Activated CD4-positive, alpha-beta T cell treated with anti-CD3 and anti-CD28 coated beads for 24 hours (primary cell): ENCODE measurements at regions not wholly inside any gene's neighbourhood (a gene's known extent, or its start where the extent isn't known, plus 50 kb on each side); places are given as distances from the start of the nearest gene placed in this dataset.

ENCODE experiments used
- DNase-seq, 2 donors: peaks; one replicate each; pipeline ENCODE4 v3.0.0-alpha.2; 2020; ENCODE audit warnings: low read depth in 2 of 2

- no peak for DNase-seq
Measured at GRCh38 chr6:105765239-105765638, 320.9 kb upstream of the PRDM1 start.

- no peak for DNase-seq
Measured at GRCh38 chr6:105764315-105764714, 321.8 kb upstream of the PRDM1 start.

GRCh38 chr6:105763866-105764265 is 322.3 kb upstream of the PRDM1 start:
- no peak for DNase-seq

GRCh38 chr6:105760746-105761145 is 325.4 kb upstream of the PRDM1 start:
- no peak for DNase-seq

- DNase-seq: no peak
Measured at GRCh38 chr6:105759946-105760345, 326.2 kb upstream of the PRDM1 start.

GRCh38 chr6:105759015-105759414 is 327.1 kb upstream of the PRDM1 start:
- DNase-seq: no peak

- no peak for DNase-seq
Measured at GRCh38 chr6:105757512-105758200, 328.5 kb upstream of the PRDM1 start.

GRCh38 chr6:105755885-105756284 is 330.3 kb upstream of the PRDM1 start:
- no peak for DNase-seq

- DNase-seq: no peak
Measured at GRCh38 chr6:105753620-105754211, 332.4 kb upstream of the PRDM1 start.

- DNase-seq: no peak
Measured at GRCh38 chr6:105753207-105753606, 332.9 kb upstream of the PRDM1 start.

- no peak for DNase-seq
Measured at GRCh38 chr6:105750089-105750488, 336.0 kb upstream of the PRDM1 start.

GRCh38 chr6:105748737-105749161 is 337.4 kb upstream of the PRDM1 start:
- no peak for DNase-seq

GRCh38 chr6:105747823-105748405 is 338.2 kb upstream of the PRDM1 start:
- no peak for DNase-seq

- no peak for DNase-seq
Measured at GRCh38 chr6:105746509-105746908, 339.6 kb upstream of the PRDM1 start.

GRCh38 chr6:105746130-105746505 is 340.0 kb upstream of the PRDM1 start:
- no peak for DNase-seq

- DNase-seq: no peak
Measured at GRCh38 chr6:105745464-105746129, 340.5 kb upstream of the PRDM1 start.

GRCh38 chr6:105744815-105745214 is 341.3 kb upstream of the PRDM1 start:
- no peak for DNase-seq

GRCh38 chr6:105740946-105741645 is 338.2 kb upstream of the PREP start:
- no peak for DNase-seq

GRCh38 chr6:105739764-105740163 is 336.9 kb upstream of the PREP start:
- DNase-seq: no peak

GRCh38 chr6:105733556-105734162 is 330.8 kb upstream of the PREP start:
- DNase-seq: no peak

GRCh38 chr6:105728995-105729394 is 326.1 kb upstream of the PREP start:
- DNase-seq: no peak
